ENCODE measurements at regions not wholly inside any gene's neighbourhood (a gene's known extent, or its start where the extent isn't known, plus 50 kb on each side); places are given as distances from the start of the nearest gene placed in this dataset.

DNA sequence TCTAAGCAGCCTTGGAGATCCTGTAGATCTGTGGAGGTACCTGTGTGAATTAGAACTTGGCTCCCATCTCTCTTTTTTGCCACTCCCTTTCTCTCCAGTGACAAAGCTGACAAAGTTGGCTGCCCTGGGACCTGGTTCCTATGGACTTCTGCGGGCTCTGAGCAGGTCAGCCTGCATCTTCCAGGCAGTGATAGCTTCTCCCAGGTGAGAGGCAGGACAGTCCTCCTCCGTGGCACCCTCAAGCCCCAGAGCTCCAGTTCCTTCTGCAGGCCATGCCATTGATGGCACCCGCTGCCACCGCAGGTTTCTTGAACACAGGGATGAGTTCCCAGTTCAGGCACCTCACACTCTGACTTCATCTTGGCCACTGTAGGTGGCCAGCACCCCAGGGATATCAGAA, 73.5 kb upstream of the GRB10 start:
- TF ChIP-seq, protein P1, sequence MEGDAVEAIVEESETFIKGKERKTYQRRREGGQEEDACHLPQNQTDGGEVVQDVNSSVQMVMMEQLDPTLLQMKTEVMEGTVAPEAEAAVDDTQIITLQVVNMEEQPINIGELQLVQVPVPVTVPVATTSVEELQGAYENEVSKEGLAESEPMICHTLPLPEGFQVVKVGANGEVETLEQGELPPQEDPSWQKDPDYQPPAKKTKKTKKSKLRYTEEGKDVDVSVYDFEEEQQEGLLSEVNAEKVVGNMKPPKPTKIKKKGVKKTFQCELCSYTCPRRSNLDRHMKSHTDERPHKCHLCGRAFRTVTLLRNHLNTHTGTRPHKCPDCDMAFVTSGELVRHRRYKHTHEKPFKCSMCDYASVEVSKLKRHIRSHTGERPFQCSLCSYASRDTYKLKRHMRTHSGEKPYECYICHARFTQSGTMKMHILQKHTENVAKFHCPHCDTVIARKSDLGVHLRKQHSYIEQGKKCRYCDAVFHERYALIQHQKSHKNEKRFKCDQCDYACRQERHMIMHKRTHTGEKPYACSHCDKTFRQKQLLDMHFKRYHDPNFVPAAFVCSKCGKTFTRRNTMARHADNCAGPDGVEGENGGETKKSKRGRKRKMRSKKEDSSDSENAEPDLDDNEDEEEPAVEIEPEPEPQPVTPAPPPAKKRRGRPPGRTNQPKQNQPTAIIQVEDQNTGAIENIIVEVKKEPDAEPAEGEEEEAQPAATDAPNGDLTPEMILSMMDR (IDR thresholded peaks at IDR 0.05), result no peak
- TF ChIP-seq POLR2A (IDR thresholded peaks at IDR 0.05), result no peak

Measured in body of pancreas (tissue), 4 donors.